ENCODE measurements at regions not wholly inside any gene's neighbourhood (a gene's known extent, or its start where the extent isn't known, plus 50 kb on each side); places are given as distances from the start of the nearest gene placed in this dataset.

- TF ChIP-seq CTCF (IDR thresholded peaks at IDR 0.05; ENCODE audit: insufficient read depth, low read depth, low read length, missing control alignments): no peak
- no peak for DNase-seq (ENCODE audit: low read depth)
- no peak overlapping the region for H3K4me3 ChIP-seq (ENCODE audit: low read length)
Observed at GRCh38 chr16:7031031-7031430, 301.6 kb upstream of the RBFOX1 start.

GRCh38 chr16:7027401-7027800 is 305.2 kb upstream of the RBFOX1 start:
- no peak overlapping the region for H3K4me3 ChIP-seq (ENCODE audit: low read length)
- DNase-seq (ENCODE audit: low read depth): no peak
- TF ChIP-seq CTCF (IDR thresholded peaks at IDR 0.05; ENCODE audit: insufficient read depth, low read depth, low read length, missing control alignments): no peak

GRCh38 chr16:7026639-7027038 is 306.0 kb upstream of the RBFOX1 start:
- TF ChIP-seq CTCF (IDR thresholded peaks at IDR 0.05; ENCODE audit: insufficient read depth, low read depth, low read length, missing control alignments): no peak
- no peak overlapping the region for H3K4me3 ChIP-seq (ENCODE audit: low read length)
- DNase-seq (ENCODE audit: low read depth): no peak

GRCh38 chr16:7025616-7026190 is 306.9 kb upstream of the RBFOX1 start:
- TF ChIP-seq CTCF (IDR thresholded peaks at IDR 0.05; ENCODE audit: insufficient read depth, low read depth, low read length, missing control alignments): peak; percentile 21
- no peak overlapping the region for H3K4me3 ChIP-seq (ENCODE audit: low read length)
- DNase-seq (ENCODE audit: low read depth): peak; percentile 27

- no peak for DNase-seq (ENCODE audit: low read depth)
- no peak overlapping the region for H3K4me3 ChIP-seq (ENCODE audit: low read length)
- TF ChIP-seq CTCF (IDR thresholded peaks at IDR 0.05; ENCODE audit: insufficient read depth, low read depth, low read length, missing control alignments): no peak
Observed at GRCh38 chr16:7021653-7022275, 310.9 kb upstream of the RBFOX1 start.

GRCh38 chr16:7017006-7017662 is 315.5 kb upstream of the RBFOX1 start:
- TF ChIP-seq CTCF (IDR thresholded peaks at IDR 0.05; ENCODE audit: insufficient read depth, low read depth, low read length, missing control alignments): no peak
- H3K4me3 ChIP-seq (ENCODE audit: low read length): no peak overlapping the region
- no peak for DNase-seq (ENCODE audit: low read depth)

Measured in epithelial cell of esophagus (primary cell).